ENCODE measurements at regions not wholly inside any gene's neighbourhood (a gene's known extent, or its start where the extent isn't known, plus 50 kb on each side); places are given as distances from the start of the nearest gene placed in this dataset.
A peak's percentile ranks its signal among the peaks of the same experiment; 100 is the strongest.

GRCh38 chr12:91792597-91792996, 353.0 kb downstream of the BTG1 start:
- DNase-seq (ENCODE audit: low spot score), result no peak

GRCh38 chr12:91786499-91787272, 359.0 kb downstream of the BTG1 start:
- DNase-seq (ENCODE audit: low spot score), result no peak

GRCh38 chr12:91785655-91786498, 359.8 kb downstream of the BTG1 start:
- DNase-seq (ENCODE audit: low spot score), result no peak

- DNase-seq (ENCODE audit: low spot score), result no peak
Measured at GRCh38 chr12:91781114-91781513, 364.5 kb downstream of the BTG1 start.

GRCh38 chr12:91778938-91779400, 366.7 kb downstream of the BTG1 start:
- DNase-seq (ENCODE audit: low spot score), result peak; percentile 83

GRCh38 chr12:91778091-91778832, 367.4 kb downstream of the BTG1 start:
- no peak for DNase-seq (ENCODE audit: low spot score)

GRCh38 chr12:91777268-91777992, 368.2 kb downstream of the BTG1 start:
- peak; percentile 10 for DNase-seq (ENCODE audit: low spot score)

GRCh38 chr12:91774434-91774921, 371.2 kb downstream of the BTG1 start:
- peak; percentile 18 for DNase-seq (ENCODE audit: low spot score)

GRCh38 chr12:91773749-91774429, 371.8 kb downstream of the BTG1 start:
- DNase-seq (ENCODE audit: low spot score), result no peak

- no peak for DNase-seq (ENCODE audit: low spot score)
Measured at GRCh38 chr12:91772411-91772810, 373.2 kb downstream of the BTG1 start.

- no peak for DNase-seq (ENCODE audit: low spot score)
Measured at GRCh38 chr12:91769736-91770135, 375.9 kb downstream of the BTG1 start.

- DNase-seq (ENCODE audit: low spot score), result no peak
Measured at GRCh38 chr12:91767237-91767636, 378.4 kb downstream of the BTG1 start.

GRCh38 chr12:91766454-91766853, 379.2 kb downstream of the BTG1 start:
- no peak for DNase-seq (ENCODE audit: low spot score)

- no peak for DNase-seq (ENCODE audit: low spot score)
Measured at GRCh38 chr12:91763654-91764370, 381.8 kb downstream of the BTG1 start.

GRCh38 chr12:91753649-91754048, 392.0 kb downstream of the BTG1 start:
- DNase-seq (ENCODE audit: low spot score), result no peak

- DNase-seq (ENCODE audit: low spot score), result no peak
Measured at GRCh38 chr12:91746976-91747375, 398.7 kb downstream of the BTG1 start.

GRCh38 chr12:91744597-91744996, 401.0 kb downstream of the BTG1 start:
- no peak for DNase-seq (ENCODE audit: low spot score)

- DNase-seq (ENCODE audit: low spot score), result peak; percentile 86
Measured at GRCh38 chr12:91743704-91744321, 401.8 kb downstream of the BTG1 start.

GRCh38 chr12:91743280-91743679, 402.4 kb downstream of the BTG1 start:
- no peak for DNase-seq (ENCODE audit: low spot score)

- DNase-seq (ENCODE audit: low spot score), result no peak
Measured at GRCh38 chr12:91741932-91742331, 403.7 kb downstream of the BTG1 start.

Measured in COLO829 (cell line).